K562 (cell line): ENCODE measurements at regions not wholly inside any gene's neighbourhood (a gene's known extent, or its start where the extent isn't known, plus 50 kb on each side); places are given as distances from the start of the nearest gene placed in this dataset.

ENCODE experiments used
- E2F3 ChIP-seq: fragments of 250-450 bp; sonication (Bioruptor Pico); IDR thresholded peaks from 2 replicates; pipeline ENCODE4 v1.4.0; 2020; ENCODE audit warnings: mild to moderate bottlenecking
- POLR2G ChIP-seq: fragments of 200-400 bp; formaldehyde crosslinking; IDR thresholded peaks from 2 replicates; pipeline ENCODE4 v1.6.1; 2017; ENCODE audit warnings: low read depth, mild to moderate bottlenecking, antibody characterized with exemption, low read length, moderate library complexity
- RNF219 ChIP-seq: fragments of 250-450 bp; sonication (Bioruptor Pico); IDR thresholded peaks from 2 replicates; pipeline ENCODE4 v1.5.0; 2022; ENCODE audit warnings: mild to moderate bottlenecking
- SMAD2 ChIP-seq: fragments of 150-350 bp; IDR thresholded peaks from 2 replicates; pipeline ENCODE4 v1.6.1; 2014; ENCODE audit warnings: low read depth, mild to moderate bottlenecking, low read length
- SP1 ChIP-seq: sonication (generic); formaldehyde crosslinking; IDR thresholded peaks from 2 replicates; pipeline ENCODE4 v1.8.1; 2022; ENCODE audit warnings: mild to moderate bottlenecking, missing genetic modification reagents
- VEZF1 ChIP-seq: fragments of 200-800 bp; sonication (Bioruptor generic); IDR thresholded peaks from 2 replicates; pipeline ENCODE4 v1.6.1; 2017; ENCODE audit warnings: missing genetic modification characterization, missing compliant biosample characterization
- ZNF589 ChIP-seq: fragments of 200-800 bp; sonication (Bioruptor generic); IDR thresholded peaks from 2 replicates; pipeline ENCODE4 v1.6.1; 2016; ENCODE audit warnings: low read depth, missing genetic modification characterization, missing compliant biosample characterization
- TF ChIP-seq, protein P1 (sequence below): fragments of 250-450 bp; sonication (Bioruptor Pico); IDR thresholded peaks from 2 replicates; pipeline ENCODE4 v1.4.0; 2020

DNA sequence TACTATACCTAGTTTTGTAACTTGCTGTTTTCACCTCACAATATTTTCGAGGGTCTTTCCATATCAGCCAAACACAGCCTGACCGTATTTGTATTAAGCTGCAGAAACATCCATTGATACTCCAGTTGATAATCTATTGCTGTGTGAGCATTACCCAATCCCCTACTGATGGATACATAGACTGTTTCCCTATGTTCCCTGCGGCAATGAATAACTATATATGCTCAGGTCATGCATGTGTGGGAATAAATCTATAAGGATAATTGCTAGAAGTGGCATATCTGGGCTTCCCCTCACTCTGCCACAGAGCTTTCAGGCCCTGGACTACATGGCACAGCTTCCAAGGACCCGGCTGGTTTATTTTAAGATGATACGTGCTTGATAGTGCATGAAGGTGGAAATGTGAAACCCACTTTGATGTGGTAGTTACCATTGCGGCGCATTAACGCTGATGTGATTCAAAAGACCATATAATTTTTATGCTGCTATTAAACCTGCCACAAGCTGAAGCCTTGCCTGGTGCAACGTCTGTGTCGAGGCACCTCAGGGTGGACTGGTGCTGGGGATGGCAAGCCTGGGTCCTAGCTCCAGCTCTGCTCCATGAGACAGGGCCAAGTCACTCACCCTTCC, 81.4 kb upstream of the KCNK12 start (continued):
- TF ChIP-seq, protein P1, sequence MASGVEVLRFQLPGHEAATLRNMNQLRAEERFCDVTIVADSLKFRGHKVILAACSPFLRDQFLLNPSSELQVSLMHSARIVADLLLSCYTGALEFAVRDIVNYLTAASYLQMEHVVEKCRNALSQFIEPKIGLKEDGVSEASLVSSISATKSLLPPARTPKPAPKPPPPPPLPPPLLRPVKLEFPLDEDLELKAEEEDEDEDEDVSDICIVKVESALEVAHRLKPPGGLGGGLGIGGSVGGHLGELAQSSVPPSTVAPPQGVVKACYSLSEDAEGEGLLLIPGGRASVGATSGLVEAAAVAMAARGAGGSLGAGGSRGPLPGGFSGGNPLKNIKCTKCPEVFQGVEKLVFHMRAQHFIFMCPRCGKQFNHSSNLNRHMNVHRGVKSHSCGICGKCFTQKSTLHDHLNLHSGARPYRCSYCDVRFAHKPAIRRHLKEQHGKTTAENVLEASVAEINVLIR: no peak
- TF ChIP-seq SMAD2 (no peak), SP1 (CRISPR knock-in tag) (no peak), ZNF589 (CRISPR knock-in tag) (no peak), E2F3 (CRISPR knock-in tag) (no peak), VEZF1 (no peak), POLR2G (no peak), RNF219 (CRISPR knock-in tag) (no peak)
- TF ChIP-seq, all 486 proteins: peak for 0
